Keratinocyte (primary cell): ENCODE measurements at regions not wholly inside any gene's neighbourhood (a gene's known extent, or its start where the extent isn't known, plus 50 kb on each side); places are given as distances from the start of the nearest gene placed in this dataset.

Experiments
- DNase-seq: peaks from one replicate; pipeline ENCODE4 v3.0.0-alpha.2; 2011; ENCODE audit warnings: low read depth, missing footprints, low spot score
- FAIRE-seq: peaks from 2 replicates; lab custom pipeline; 2011; peaks lifted over from hg19 to GRCh38; lab: Jason Lieb, UNC
- H2AFZ ChIP-seq: 2 replicates; pipeline ENCODE4 v1.6.0; 2012; ENCODE audit warnings: low read length, control low read depth, inconsistent platforms; ENCODE audit not compliant: control insufficient read depth
- H3K27ac ChIP-seq: 2 replicates; pipeline ENCODE4 v1.5.1; 2011; ENCODE audit warnings: low read length; ENCODE audit not compliant: control insufficient read depth, insufficient read depth
- H3K27me3 ChIP-seq: 3 replicates; pipeline ENCODE4 v1.6.0; 2011; ENCODE audit warnings: low read length; ENCODE audit not compliant: control insufficient read depth, insufficient read depth; ENCODE audit errors: extremely low read depth
- H3K36me3 ChIP-seq, 2 experiments: 2 replicates in 1 of 2; 3 replicates in 1 of 2; pipeline ENCODE4 v1.5.1; 2011; ENCODE audit warnings: low read length in 2 of 2, mild to moderate bottlenecking in 1 of 2; ENCODE audit not compliant: control insufficient read depth in 2 of 2, insufficient read depth in 2 of 2; ENCODE audit errors: extremely low read depth in 1 of 2
- H3K4me1 ChIP-seq: 3 replicates; pipeline ENCODE4 v1.5.1; 2011; ENCODE audit warnings: low read length; ENCODE audit not compliant: control insufficient read depth, insufficient read depth; ENCODE audit errors: extremely low read depth
- H3K4me2 ChIP-seq: 3 replicates; pipeline ENCODE4 v1.6.0; 2011; ENCODE audit warnings: low read depth, low read length; ENCODE audit not compliant: control insufficient read depth, insufficient read depth; ENCODE audit errors: extremely low read depth
- H3K4me3 ChIP-seq, 3 experiments: fragments of 200-600 bp in 1 of 3; sonication (generic) in 1 of 3; 2 replicates in 2 of 3; 3 replicates in 1 of 3; pipeline ENCODE4 v1.5.1; 2011 to 2016; ENCODE audit warnings: low read length in 3 of 3, mild to moderate bottlenecking in 3 of 3, control low read depth in 2 of 3, inconsistent platforms in 1 of 3, low read depth in 1 of 3, mixed read lengths in 1 of 3, mixed run types in 1 of 3, moderate library complexity in 1 of 3; ENCODE audit not compliant: control insufficient read depth in 2 of 3, insufficient read depth in 2 of 3; ENCODE audit errors: extremely low read depth in 1 of 3
- H3K79me2 ChIP-seq: 2 replicates; pipeline ENCODE4 v1.6.0; 2012; ENCODE audit warnings: low read length; ENCODE audit not compliant: control insufficient read depth, insufficient read depth
- H3K9ac ChIP-seq: 3 replicates; pipeline ENCODE4 v1.6.0; 2011; ENCODE audit warnings: low read length; ENCODE audit not compliant: control insufficient read depth, insufficient read depth; ENCODE audit errors: extremely low read depth
- H3K9me1 ChIP-seq: 3 replicates; pipeline ENCODE4 v1.6.0; 2011; ENCODE audit warnings: low read length; ENCODE audit not compliant: control insufficient read depth, insufficient read depth; ENCODE audit errors: extremely low read depth
- H3K9me3 ChIP-seq: 2 replicates; pipeline ENCODE4 v1.5.1; 2012; ENCODE audit warnings: low read depth, low read length; ENCODE audit not compliant: control insufficient read depth
- H4K20me1 ChIP-seq: 3 replicates; pipeline ENCODE4 v1.6.0; 2011; ENCODE audit warnings: low read length; ENCODE audit not compliant: control insufficient read depth, insufficient read depth; ENCODE audit errors: extremely low read depth
- EZH2 ChIP-seq: IDR thresholded peaks from one replicate; pipeline ENCODE4 v1.6.1; 2012; ENCODE audit warnings: inconsistent platforms, mild to moderate bottlenecking, low read length, moderate library complexity
- dilution Hi-C: fragments of 300-500 bp; cut with MboI; formaldehyde crosslinking; loops from one replicate; pipeline ENCODE4 v1.7.0; 2020; ENCODE audit warnings: low sequenced_read_pairs; ENCODE audit not compliant: extremely low pct_ligation_motif_present
- TF ChIP-seq, protein P1 (sequence below), 3 experiments: IDR thresholded peaks in 1 of 3; conservative IDR thresholded peaks in 1 of 3; optimal IDR thresholded peaks in 1 of 3; 2 replicates in 2 of 3; 3 replicates in 1 of 3; pipeline versions ENCODE3 to v1.5.1; 2011; ENCODE audit warnings: low read length in 3 of 3, mild to moderate bottlenecking in 3 of 3, moderate library complexity in 2 of 3, control low read depth in 1 of 3, inconsistent platforms in 1 of 3; ENCODE audit not compliant: insufficient read depth in 2 of 3; ENCODE audit errors: extremely low read depth in 1 of 3

DNA sequence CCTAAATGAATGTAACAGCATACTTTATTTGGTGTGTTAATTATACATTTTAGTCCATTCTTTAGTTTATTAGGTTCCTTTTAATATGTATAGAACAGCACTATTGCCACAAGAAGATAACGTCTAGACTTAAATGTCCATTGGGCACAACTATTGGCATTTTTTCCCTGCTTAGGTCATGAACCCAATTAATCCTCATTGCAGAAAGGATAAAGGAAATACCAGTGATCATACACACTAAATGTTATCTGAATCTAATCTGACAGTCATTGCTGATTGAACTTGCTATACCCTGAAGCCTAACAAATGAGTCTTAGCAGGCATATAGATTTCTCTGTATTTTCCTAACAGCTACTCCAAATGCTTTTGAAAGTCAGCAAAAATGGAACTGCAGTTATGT is 2250.0 kb upstream of the AGA start:
- H3K27me3 ChIP-seq, result no peaks in the 10 kb centered on the region
- no peaks in the 10 kb centered on the region for H3K9me3 ChIP-seq
- no peaks in the 10 kb centered on the region for H3K79me2 ChIP-seq
- H3K4me3 ChIP-seq, result no peak overlapping the region
- no peak overlapping the region for H3K27ac ChIP-seq
- no peaks in the 10 kb centered on the region for H3K36me3 ChIP-seq
- H3K4me1 ChIP-seq, result no peaks in the 10 kb centered on the region
- H2AFZ ChIP-seq, result no peak overlapping the region
- FAIRE-seq, result no peak
- H3K9me1 ChIP-seq, result no peaks in the 10 kb centered on the region
- no peak for DNase-seq
- H4K20me1 ChIP-seq, result no peaks in the 10 kb centered on the region
- no peak overlapping the region for H3K9ac ChIP-seq
- no peak overlapping the region for H3K4me2 ChIP-seq
- TF ChIP-seq, protein P1, sequence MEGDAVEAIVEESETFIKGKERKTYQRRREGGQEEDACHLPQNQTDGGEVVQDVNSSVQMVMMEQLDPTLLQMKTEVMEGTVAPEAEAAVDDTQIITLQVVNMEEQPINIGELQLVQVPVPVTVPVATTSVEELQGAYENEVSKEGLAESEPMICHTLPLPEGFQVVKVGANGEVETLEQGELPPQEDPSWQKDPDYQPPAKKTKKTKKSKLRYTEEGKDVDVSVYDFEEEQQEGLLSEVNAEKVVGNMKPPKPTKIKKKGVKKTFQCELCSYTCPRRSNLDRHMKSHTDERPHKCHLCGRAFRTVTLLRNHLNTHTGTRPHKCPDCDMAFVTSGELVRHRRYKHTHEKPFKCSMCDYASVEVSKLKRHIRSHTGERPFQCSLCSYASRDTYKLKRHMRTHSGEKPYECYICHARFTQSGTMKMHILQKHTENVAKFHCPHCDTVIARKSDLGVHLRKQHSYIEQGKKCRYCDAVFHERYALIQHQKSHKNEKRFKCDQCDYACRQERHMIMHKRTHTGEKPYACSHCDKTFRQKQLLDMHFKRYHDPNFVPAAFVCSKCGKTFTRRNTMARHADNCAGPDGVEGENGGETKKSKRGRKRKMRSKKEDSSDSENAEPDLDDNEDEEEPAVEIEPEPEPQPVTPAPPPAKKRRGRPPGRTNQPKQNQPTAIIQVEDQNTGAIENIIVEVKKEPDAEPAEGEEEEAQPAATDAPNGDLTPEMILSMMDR (optimal IDR thresholded peaks at IDR 0.05 in 1 of 3, IDR thresholded peaks at IDR 0.05 in 1 of 3, conservative IDR thresholded peaks at IDR 0.05 in 1 of 3; ENCODE audit: extremely low read depth in 1 of 3, insufficient read depth in 2 of 3, low read length in 3 of 3), result no peak
- TF ChIP-seq EZH2, result no peak
- dilution Hi-C loops, result no loop called here

DNA sequence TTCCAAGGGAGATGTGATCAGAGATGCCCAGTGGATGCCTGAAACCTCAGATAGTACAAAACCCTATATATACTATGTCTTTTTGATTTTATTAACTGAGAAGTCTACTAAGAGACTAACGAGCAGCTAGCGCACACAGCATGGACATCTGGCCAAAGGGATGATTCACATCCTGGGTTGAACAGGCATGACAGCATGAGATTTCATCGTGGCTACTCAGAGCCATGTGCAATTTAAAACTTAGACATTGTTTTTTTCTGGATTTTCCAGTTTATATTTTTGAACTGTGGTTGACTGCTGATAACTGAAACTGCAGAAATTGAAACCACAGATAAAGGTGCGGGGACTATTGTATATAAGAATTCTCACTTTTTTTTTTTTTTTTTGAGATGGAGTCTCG is 2252.9 kb upstream of the AGA start:
- H3K4me3 ChIP-seq, result no peak overlapping the region
- H2AFZ ChIP-seq, result no peak overlapping the region
- no peaks in the 10 kb centered on the region for H3K9me3 ChIP-seq
- H3K27ac ChIP-seq, result no peak overlapping the region
- H3K79me2 ChIP-seq, result no peaks in the 10 kb centered on the region
- no peaks in the 10 kb centered on the region for H3K4me1 ChIP-seq
- no peaks in the 10 kb centered on the region for H3K9me1 ChIP-seq
- no peak overlapping the region for H3K9ac ChIP-seq
- TF ChIP-seq, protein P1 (optimal IDR thresholded peaks at IDR 0.05 in 1 of 3, IDR thresholded peaks at IDR 0.05 in 1 of 3, conservative IDR thresholded peaks at IDR 0.05 in 1 of 3; ENCODE audit: extremely low read depth in 1 of 3, insufficient read depth in 2 of 3, low read length in 3 of 3), result no peak
- TF ChIP-seq EZH2, result no peak
- FAIRE-seq (no peak), DNase-seq (no peak)
- no peaks in the 10 kb centered on the region for H3K27me3 ChIP-seq
- no peak overlapping the region for H3K4me2 ChIP-seq
- H4K20me1 ChIP-seq, result no peaks in the 10 kb centered on the region
- dilution Hi-C loops, result no loop called here
- H3K36me3 ChIP-seq, result no peaks in the 10 kb centered on the region
